ENCODE measurements at regions not wholly inside any gene's neighbourhood (a gene's known extent, or its start where the extent isn't known, plus 50 kb on each side); places are given as distances from the start of the nearest gene placed in this dataset.

- Histone ChIP-seq H3K27ac (no peak overlapping the region), H4K20me1 (ENCODE audit: insufficient read depth) (no peaks in the 10 kb centered on the region), H3K4me1 (replicated peaks; ENCODE audit: insufficient read depth) (no peaks in the 10 kb centered on the region), H3K9me3 (ENCODE audit: insufficient read depth, low read depth) (peaks cover 6% of the 10 kb centered on the region; the same call in 1 of the 2 replicates), H3K27me3 (ENCODE audit: insufficient read depth, low read depth) (no peaks in the 10 kb centered on the region), H3K4me3 (no peak overlapping the region), H3K4me2 (no peak overlapping the region), H3K9me2 (ENCODE audit: insufficient read depth) (no peaks in the 10 kb centered on the region), H3K79me2 (ENCODE audit: low read depth) (no peaks in the 10 kb centered on the region), H3F3A (ENCODE audit: insufficient read depth, low read depth) (no peaks in the 10 kb centered on the region), H2AFZ (no peak overlapping the region), H3K36me3 (ENCODE audit: low read depth) (no peaks in the 10 kb centered on the region)
- ChIA-PET POLR2A (ENCODE audit: unreplicated experiment) (interaction anchor here (0.7 kb wide), 1 partner anchor 555 kb away, joined by 6 read pairs; no protein-coding TSS in a partner anchor), CTCF (no interaction called here)
- no peak for TF ChIP-seq EZH2 (IDR thresholded peaks at IDR 0.05; ENCODE audit: low read depth)
- TF ChIP-seq CTCF (conservative IDR thresholded peaks at IDR 0.05): no peak
- DNase-seq: no peak
- no TSS peak for BruUV-seq (replicated peaks)
- intact Hi-C loops (cut with micrococcal nuclease; ENCODE audit: unreplicated experiment): no loop called here
Measured at GRCh38 chr7:79610748-79611304, 157.4 kb upstream of the MAGI2 start.

- BruUV-seq (replicated peaks): no TSS peak
- no peak overlapping the region for H3K27ac ChIP-seq
- no peak overlapping the region for H2AFZ ChIP-seq
- no peaks in the 10 kb centered on the region for H3K9me2 ChIP-seq (ENCODE audit: insufficient read depth)
- H3K36me3 ChIP-seq (ENCODE audit: low read depth): no peaks in the 10 kb centered on the region
- no peak overlapping the region for H3K4me2 ChIP-seq
- ChIA-PET POLR2A (ENCODE audit: unreplicated experiment) (interaction anchor here (0.7 kb wide), 1 partner anchor 554 kb away, joined by 6 read pairs; no protein-coding TSS in a partner anchor), CTCF (no interaction called here)
- H3K4me3 ChIP-seq: no peak overlapping the region
- intact Hi-C loops (cut with micrococcal nuclease; ENCODE audit: unreplicated experiment): no loop called here
- no peaks in the 10 kb centered on the region for H4K20me1 ChIP-seq (ENCODE audit: insufficient read depth)
- H3F3A ChIP-seq (ENCODE audit: insufficient read depth, low read depth): no peaks in the 10 kb centered on the region
- 0 out of 2 replicates have a peak, but pooled peaks cover under 1% of the 10 kb centered on the region for H3K9me3 ChIP-seq (ENCODE audit: insufficient read depth, low read depth)
- TF ChIP-seq CTCF (conservative IDR thresholded peaks at IDR 0.05) (no peak), EZH2 (IDR thresholded peaks at IDR 0.05; ENCODE audit: low read depth) (no peak)
- H3K4me1 ChIP-seq (replicated peaks; ENCODE audit: insufficient read depth): no peaks in the 10 kb centered on the region
- DNase-seq: no peak
- no peaks in the 10 kb centered on the region for H3K79me2 ChIP-seq (ENCODE audit: low read depth)
- no peaks in the 10 kb centered on the region for H3K27me3 ChIP-seq (ENCODE audit: insufficient read depth, low read depth)
Measured at GRCh38 chr7:79610313-79610712, 156.8 kb upstream of the MAGI2 start.

GRCh38 chr7:79608005-79608404 is 154.5 kb upstream of the MAGI2 start:
- Histone ChIP-seq H3K9me2 (ENCODE audit: insufficient read depth) (no peaks in the 10 kb centered on the region), H4K20me1 (ENCODE audit: insufficient read depth) (no peaks in the 10 kb centered on the region), H3K36me3 (ENCODE audit: low read depth) (no peaks in the 10 kb centered on the region), H3K79me2 (ENCODE audit: low read depth) (no peaks in the 10 kb centered on the region), H3K4me3 (no peak overlapping the region), H3K4me1 (replicated peaks; ENCODE audit: insufficient read depth) (no peaks in the 10 kb centered on the region), H3F3A (ENCODE audit: insufficient read depth, low read depth) (no peaks in the 10 kb centered on the region), H3K4me2 (no peak overlapping the region), H2AFZ (no peak overlapping the region), H3K27ac (no peak overlapping the region), H3K9me3 (ENCODE audit: insufficient read depth, low read depth) (no peaks in the 10 kb centered on the region), H3K27me3 (ENCODE audit: insufficient read depth, low read depth) (no peaks in the 10 kb centered on the region)
- TF ChIP-seq CTCF (conservative IDR thresholded peaks at IDR 0.05) (no peak), EZH2 (IDR thresholded peaks at IDR 0.05; ENCODE audit: low read depth) (no peak)
- intact Hi-C loops (cut with micrococcal nuclease; ENCODE audit: unreplicated experiment): no loop called here
- ChIA-PET CTCF (no interaction called here), POLR2A (ENCODE audit: unreplicated experiment) (no interaction called here)
- no peak for DNase-seq
- no TSS peak for BruUV-seq (replicated peaks)
